Islet of Langerhans (tissue), 1 donor: ENCODE measurements at regions not wholly inside any gene's neighbourhood (a gene's known extent, or its start where the extent isn't known, plus 50 kb on each side); places are given as distances from the start of the nearest gene placed in this dataset.

ENCODE experiments used
- FAIRE-seq: peaks from one replicate; lab custom pipeline; 2011; peaks lifted over from hg19 to GRCh38; lab: Jason Lieb, UNC

GRCh38 chr7:18416988-18417387, 78.6 kb upstream of the HDAC9 start:
- FAIRE-seq, result no peak

DNA sequence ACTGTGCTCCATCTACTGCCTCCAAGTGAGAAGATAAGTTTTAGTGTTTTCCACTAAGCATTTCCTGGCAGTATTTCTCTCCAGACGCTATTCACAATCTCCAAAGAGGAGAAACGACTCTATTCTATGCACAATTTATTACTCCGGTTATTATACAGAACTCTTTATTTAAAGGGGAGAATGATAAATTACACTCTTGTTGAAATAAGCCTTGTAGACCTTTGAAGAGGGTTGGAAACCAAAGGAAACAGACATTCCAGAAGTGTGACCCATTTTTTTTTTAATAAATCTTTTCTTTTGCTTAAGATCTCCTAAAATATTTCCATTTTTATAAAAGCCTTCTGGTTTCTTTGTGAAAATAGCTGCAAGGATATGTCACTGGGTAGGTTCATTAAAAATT, 76.1 kb upstream of the HDAC9 start:
- no peak for FAIRE-seq

DNA sequence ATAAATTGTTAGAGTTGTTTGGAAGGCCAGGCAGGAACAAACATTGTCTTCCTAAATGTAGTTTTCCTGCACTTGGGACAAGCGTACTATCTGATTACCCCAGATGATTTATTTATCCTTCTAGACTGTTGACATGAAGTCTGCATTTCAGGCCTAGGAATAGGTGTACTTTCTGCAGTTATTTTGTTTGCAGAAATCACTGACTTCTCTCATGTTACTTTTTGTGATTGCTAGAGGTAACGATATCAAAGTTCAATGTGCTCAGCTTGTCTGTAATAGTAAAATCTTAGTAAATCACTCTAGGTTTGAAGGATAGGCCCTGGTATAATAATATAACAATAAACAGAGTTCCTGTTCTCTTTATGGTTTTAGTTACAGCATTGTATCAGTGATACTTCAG, 75.4 kb upstream of the HDAC9 start:
- FAIRE-seq, result no peak

- no peak for FAIRE-seq
Measured at GRCh38 chr7:18420748-18421147, 74.8 kb upstream of the HDAC9 start.

GRCh38 chr7:18421297-18422002, 74.1 kb upstream of the HDAC9 start:
- no peak for FAIRE-seq

GRCh38 chr7:18425227-18425626, 70.3 kb upstream of the HDAC9 start:
- FAIRE-seq, result no peak

DNA sequence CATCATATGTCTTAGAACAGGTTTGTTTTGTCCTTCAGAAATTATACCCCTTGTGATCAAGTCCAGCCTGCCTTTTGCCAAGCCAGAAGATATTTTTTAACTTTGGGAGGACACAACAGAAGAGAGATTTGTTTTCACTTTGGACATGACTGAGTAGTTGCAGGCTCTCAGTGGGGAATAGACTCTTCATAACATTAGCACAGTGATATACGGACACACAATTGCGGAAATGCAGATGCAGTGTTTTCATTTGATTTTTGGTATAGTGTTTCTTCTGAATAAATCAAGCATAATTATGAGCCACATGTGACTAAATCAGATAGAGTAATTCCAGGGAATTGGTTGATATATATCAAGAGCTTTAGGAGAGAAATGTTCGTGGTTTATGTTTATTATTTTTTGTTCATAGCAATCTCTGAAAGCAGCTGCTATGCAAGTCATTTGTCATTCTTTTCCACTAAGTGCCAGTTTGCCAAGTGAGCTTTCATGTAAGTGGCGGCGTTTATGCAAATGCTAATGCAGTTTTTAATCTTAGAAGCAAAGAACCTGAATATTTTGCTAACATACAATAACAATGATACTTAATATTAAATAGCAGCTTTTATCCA, 69.6 kb upstream of the HDAC9 start:
- no peak for FAIRE-seq

DNA sequence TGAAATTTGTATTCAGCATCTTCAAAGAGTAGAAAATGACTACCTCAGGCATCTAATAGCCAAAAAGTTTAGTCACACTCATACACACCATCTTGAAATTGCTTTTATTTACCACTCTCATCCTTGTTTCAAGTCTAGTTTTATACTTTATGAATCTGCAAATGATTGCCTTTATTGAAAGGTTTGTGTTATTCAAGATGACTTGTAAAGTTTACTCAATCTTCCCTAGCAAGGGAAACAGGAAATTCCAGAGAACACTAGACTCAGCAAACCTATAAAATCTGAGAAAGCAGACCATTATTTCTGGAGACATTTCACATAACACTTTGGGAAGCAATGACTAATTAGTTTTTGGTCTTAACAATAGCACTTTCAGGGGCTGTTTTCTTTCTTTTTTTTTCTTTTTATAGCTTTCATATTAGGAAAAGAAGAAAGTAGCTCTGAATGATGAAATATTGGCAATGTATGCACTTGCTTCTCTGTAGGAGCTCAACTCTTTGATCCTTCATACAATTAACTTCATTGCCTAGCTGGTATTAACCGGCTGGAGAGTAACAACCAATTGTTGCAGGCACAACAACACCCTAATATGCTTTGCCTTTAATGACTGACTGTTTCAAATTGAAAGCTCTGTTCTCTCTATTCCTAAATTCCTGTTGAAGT, 68.9 kb upstream of the HDAC9 start:
- FAIRE-seq, result no peak

GRCh38 chr7:18429547-18429946, 66.0 kb upstream of the HDAC9 start:
- FAIRE-seq, result no peak

GRCh38 chr7:18430810-18431209, 64.7 kb upstream of the HDAC9 start:
- FAIRE-seq, result no peak

DNA sequence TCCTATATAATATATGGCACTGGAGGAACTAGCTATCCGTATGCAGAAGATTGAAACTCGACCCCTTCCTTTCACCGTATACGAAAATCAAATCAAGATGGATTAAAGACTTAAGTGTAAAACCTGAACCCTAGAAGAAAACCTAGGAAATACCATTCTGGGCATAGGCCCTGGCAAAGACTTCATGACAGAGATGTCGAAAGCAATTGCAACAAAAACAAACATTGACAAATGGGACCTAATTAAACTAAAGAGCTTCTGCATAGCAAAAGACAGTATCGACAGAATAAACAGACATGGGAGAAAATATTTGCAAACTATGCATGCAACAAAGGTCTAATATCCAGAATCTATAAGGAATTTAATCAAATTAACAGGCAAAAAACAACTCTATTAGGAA, 61.4 kb upstream of the HDAC9 start:
- FAIRE-seq, result no peak

DNA sequence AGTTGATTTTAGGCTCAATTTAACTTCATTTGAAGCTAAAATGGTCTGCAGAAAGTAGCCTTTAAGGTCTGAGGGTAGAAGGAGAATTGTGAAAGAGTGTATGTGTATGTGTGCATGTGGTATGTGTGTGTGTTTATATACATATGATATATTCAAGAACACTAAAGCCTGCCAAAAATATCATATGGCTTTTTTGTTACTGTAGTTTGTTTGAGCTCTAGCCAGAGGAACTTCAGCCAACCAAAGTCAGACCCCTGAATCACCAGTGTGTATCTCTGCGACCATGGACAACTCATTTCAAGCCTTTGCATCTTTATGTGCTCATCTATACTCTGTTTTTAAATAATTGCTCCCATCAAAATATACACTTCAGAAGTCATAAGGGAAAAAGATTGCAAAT, 58.4 kb upstream of the HDAC9 start:
- FAIRE-seq, result no peak

GRCh38 chr7:18440934-18441333, 54.6 kb upstream of the HDAC9 start:
- no peak for FAIRE-seq

DNA sequence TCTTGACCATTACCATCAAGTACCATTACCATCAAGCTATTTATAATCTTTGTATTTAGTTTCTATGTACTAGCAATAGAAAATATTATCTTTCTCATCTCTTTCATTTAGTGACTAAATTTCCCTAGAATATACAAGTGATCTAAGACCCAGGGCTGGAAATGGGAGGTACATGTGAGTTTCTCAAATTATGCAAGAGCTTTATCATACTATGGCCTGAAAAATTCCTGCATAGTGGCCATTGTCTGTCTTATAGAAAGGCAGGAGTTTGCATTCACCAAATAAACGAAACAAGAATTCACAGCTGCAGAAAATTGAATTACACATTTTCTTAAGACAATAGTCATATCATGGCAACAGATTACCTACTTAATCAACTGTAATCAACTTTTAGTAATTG, 50.7 kb upstream of the HDAC9 start:
- no peak for FAIRE-seq

GRCh38 chr7:18445483-18445882, 50.1 kb upstream of the HDAC9 start:
- no peak for FAIRE-seq
